Esophagus muscularis mucosa (tissue), 4 donors: ENCODE measurements at regions not wholly inside any gene's neighbourhood (a gene's known extent, or its start where the extent isn't known, plus 50 kb on each side); places are given as distances from the start of the nearest gene placed in this dataset.

ENCODE experiments used
- DNase-seq: peaks from one replicate; pipeline ENCODE4 v3.0.0-alpha.2; 2017; ENCODE audit errors: extremely low spot score
- H3K27ac ChIP-seq, 4 donors: fragments of 200-600 bp; sonication (generic); replicated peaks in 1 of 4; 1 replicate in 3 of 4; 2 replicates in 1 of 4; pipeline ENCODE4 v1.5.1; 2016 to 2019; ENCODE audit warnings: mild to moderate bottlenecking in 1 of 4
- H3K27me3 ChIP-seq, 4 donors: fragments of 200-600 bp; sonication (generic); one replicate each; pipeline versions ENCODE4 v1.5.1 to v1.6.0; 2016 to 2019
- H3K36me3 ChIP-seq, 4 donors: fragments of 200-600 bp; sonication (generic); one replicate each; pipeline ENCODE4 v1.5.1; 2016 to 2019
- H3K4me1 ChIP-seq, 4 donors: fragments of 200-600 bp; sonication (generic); one replicate each; pipeline ENCODE4 v1.5.1; 2016 to 2019
- H3K4me3 ChIP-seq, 4 donors: fragments of 200-600 bp; sonication (generic); 1 replicate in 2 of 4; 2 replicates in 2 of 4; pipeline ENCODE4 v1.5.1; 2016 to 2019; ENCODE audit warnings: mild to moderate bottlenecking in 4 of 4, moderate library complexity in 1 of 4
- H3K9me3 ChIP-seq, 4 donors: fragments of 200-600 bp; sonication (generic); 1 replicate in 3 of 4; 2 replicates in 1 of 4; pipeline ENCODE4 v1.5.1; 2016 to 2019
- CTCF ChIP-seq, 3 experiments: fragments of 200-600 bp in 2 of 3; fragments of 450-650 bp in 1 of 3; sonication (generic) in 2 of 3; IDR thresholded peaks; one replicate each; pipeline ENCODE4 v1.5.1; 2017 to 2019; ENCODE audit warnings: antibody characterized with exemption in 3 of 3, mild to moderate bottlenecking in 2 of 3, moderate library complexity in 1 of 3
- EP300 ChIP-seq: sonication (generic); formaldehyde crosslinking; IDR thresholded peaks from one replicate; pipeline ENCODE4 v1.6.1; 2017; ENCODE audit warnings: antibody characterized with exemption
- POLR2A ChIP-seq: fragments of 450-650 bp; IDR thresholded peaks from one replicate; pipeline ENCODE4 v1.6.1; 2017; ENCODE audit warnings: antibody characterized with exemption, moderate library complexity, mild to moderate bottlenecking, low read depth
- POLR2AphosphoS5 ChIP-seq, 2 donors: sonication (generic); formaldehyde crosslinking; IDR thresholded peaks; one replicate each; pipeline ENCODE4 v1.6.1; 2017; ENCODE audit warnings: antibody characterized with exemption in 2 of 2
- WGBS: methylation state at CpG from one replicate; pipeline ENCODE4 v1.1.5; 2018; 5-methylcytosine and 5-hydroxymethylcytosine counted together
- intact Hi-C: fragments of 100-400 bp; cut with DNase I; formaldehyde crosslinking; loops from one replicate; pipeline ENCODE4 v1.15.1; 2023

DNA sequence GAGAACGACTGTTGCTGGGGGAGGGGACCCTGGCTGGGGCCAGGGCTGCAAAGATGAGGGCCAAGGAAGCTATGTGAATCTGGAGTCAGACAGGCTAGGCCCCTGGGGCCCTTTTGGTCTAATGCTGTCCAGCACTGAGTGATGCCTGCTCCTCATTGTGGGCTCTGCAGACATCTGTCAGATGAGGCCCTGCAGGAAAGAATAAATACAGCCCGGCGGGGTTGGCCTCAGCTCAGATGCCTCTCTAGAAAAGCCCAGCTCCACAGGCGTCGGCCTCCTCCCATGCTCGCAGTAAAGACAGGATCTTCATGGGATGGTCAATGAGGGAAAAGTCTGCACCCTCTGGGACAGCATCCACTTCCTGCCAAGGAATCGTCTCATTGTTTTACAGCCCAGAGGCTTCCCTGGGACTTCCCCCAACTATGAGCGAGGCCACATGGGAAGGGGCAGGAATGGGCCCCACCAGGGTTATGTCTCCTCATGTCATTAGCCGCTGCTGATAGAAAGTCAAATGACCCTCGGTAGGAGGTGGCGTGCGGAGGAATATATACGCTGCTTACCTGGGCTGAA, 125.8 kb upstream of the GLI2 start:
- DNase-seq = no peak
- no peak overlapping the region for H3K4me3 ChIP-seq
- intact Hi-C loops = no loop called here

GRCh38 chr2:120611016-120611415, 124.7 kb upstream of the GLI2 start:
- Histone ChIP-seq H3K27me3 (peaks cover 0 to 34% (median 0%) of the 10 kb centered on the region in 4 donors), H3K4me3 (no peak overlapping the region), H3K4me1 (peaks cover 4 to 12% (median 8%) of the 10 kb centered on the region in 4 donors), H3K36me3 (no peaks in the 10 kb centered on the region), H3K9me3 (no peaks in the 10 kb centered on the region), H3K27ac (no peak overlapping the region)
- TF ChIP-seq CTCF (IDR thresholded peaks at IDR 0.05) (no peak), EP300 (no peak), POLR2AphosphoS5 (IDR thresholded peaks at IDR 0.05) (no peak), POLR2A (no peak)
- intact Hi-C loops = no loop called here
- DNase-seq = no peak
- 87% methylated on average over 6 of the region's 6 CpGs for WGBS

More for the DNA sequence above, 125.8 kb upstream of the GLI2 start:
- Histone ChIP-seq H3K27me3 (peaks cover 0 to 38% (median 0%) of the 10 kb centered on the region in 4 donors), H3K9me3 (no peaks in the 10 kb centered on the region), H3K27ac (no peak overlapping the region), H3K4me1 (peaks cover 4 to 12% (median 8%) of the 10 kb centered on the region in 4 donors), H3K36me3 (no peaks in the 10 kb centered on the region)
- TF ChIP-seq EP300 (no peak), POLR2AphosphoS5 (IDR thresholded peaks at IDR 0.05) (no peak), CTCF (IDR thresholded peaks at IDR 0.05) (no peak)
- WGBS = 80% methylated on average over 8 of the region's 13 CpGs

DNA sequence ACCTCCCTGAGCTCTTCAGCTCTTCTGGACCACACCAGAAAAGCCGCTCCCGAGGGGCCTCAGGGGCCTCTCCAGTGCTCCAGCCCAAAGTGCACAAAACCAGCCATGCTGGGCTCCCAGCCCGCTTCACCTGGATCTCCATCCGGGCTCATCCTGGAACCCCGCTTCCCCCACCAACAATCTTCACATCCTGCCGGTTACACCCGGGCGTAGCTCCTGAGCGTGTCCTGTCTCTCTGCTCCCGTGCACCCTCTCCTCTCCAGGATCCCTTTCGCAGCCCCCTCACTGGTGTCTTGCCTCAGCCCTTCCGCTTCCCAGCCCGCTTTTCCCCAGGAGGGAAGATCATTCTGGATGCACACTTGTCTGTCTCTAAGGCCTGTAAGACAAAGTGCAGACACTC, 123.7 kb upstream of the GLI2 start:
- no peak for DNase-seq
- 85% methylated on average over 13 of the region's 13 CpGs for WGBS
- no peaks in the 10 kb centered on the region for H3K9me3 ChIP-seq
- peaks cover 0 to 25% (median 0%) of the 10 kb centered on the region in 4 donors for H3K27me3 ChIP-seq
- intact Hi-C loops = no loop called here
- peaks cover under 1 to 12% (median 8%) of the 10 kb centered on the region in 4 donors for H3K4me1 ChIP-seq
- H3K4me3 ChIP-seq = no peak overlapping the region
- H3K36me3 ChIP-seq = no peaks in the 10 kb centered on the region
- TF ChIP-seq POLR2A = no peak
- TF ChIP-seq CTCF (IDR thresholded peaks at IDR 0.05) = no peak
- no peak for TF ChIP-seq POLR2AphosphoS5 (IDR thresholded peaks at IDR 0.05)
- TF ChIP-seq EP300 = no peak
- no peak overlapping the region for H3K27ac ChIP-seq

- Histone ChIP-seq H3K4me1 (peaks cover 0 to 12% (median 8%) of the 10 kb centered on the region in 4 donors), H3K4me3 (no peak overlapping the region), H3K27ac (no peak overlapping the region), H3K36me3 (no peaks in the 10 kb centered on the region), H3K27me3 (peaks cover 0 to 22% (median 0%) of the 10 kb centered on the region in 4 donors), H3K9me3 (no peaks in the 10 kb centered on the region)
- intact Hi-C loops = no loop called here
- WGBS = 95% methylated on average over 7 of the region's 7 CpGs
- TF ChIP-seq EP300 (no peak), POLR2A (no peak), POLR2AphosphoS5 (IDR thresholded peaks at IDR 0.05) (no peak), CTCF (IDR thresholded peaks at IDR 0.05) (no peak)
- DNase-seq = no peak
These were observed 123.2 kb upstream of the GLI2 start for GRCh38 chr2:120612471-120612870.

DNA sequence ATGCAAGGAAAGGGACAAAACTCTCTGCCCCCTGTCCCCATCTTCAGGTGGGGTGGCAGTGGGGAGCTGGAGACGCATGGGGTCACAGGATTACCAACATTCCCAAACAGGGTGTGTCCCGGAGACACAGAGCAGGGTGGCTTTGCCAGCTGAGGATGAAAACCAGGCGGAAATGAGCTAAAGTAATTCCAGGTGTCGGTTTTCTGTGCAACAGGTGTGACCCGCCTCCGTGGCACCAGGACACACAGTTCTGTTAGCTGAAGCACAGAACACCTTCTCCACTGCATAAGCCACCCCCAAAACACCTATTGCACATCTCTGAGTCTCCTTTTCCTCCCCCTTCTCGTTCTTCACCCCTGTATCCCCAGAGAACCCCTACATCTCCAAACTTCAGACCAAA, 122.7 kb upstream of the GLI2 start:
- Histone ChIP-seq H3K4me1 (peaks cover 0 to 12% (median 8%) of the 10 kb centered on the region in 4 donors), H3K4me3 (no peak overlapping the region), H3K27ac (no peak overlapping the region), H3K9me3 (no peaks in the 10 kb centered on the region), H3K36me3 (no peaks in the 10 kb centered on the region), H3K27me3 (peaks cover 0 to 22% (median 0%) of the 10 kb centered on the region in 4 donors)
- WGBS = 92% methylated on average over 7 of the region's 7 CpGs
- intact Hi-C loops = no loop called here
- TF ChIP-seq CTCF (IDR thresholded peaks at IDR 0.05) = no peak
- no peak for TF ChIP-seq POLR2AphosphoS5 (IDR thresholded peaks at IDR 0.05)
- TF ChIP-seq EP300 = no peak
- TF ChIP-seq POLR2A = no peak
- no peak for DNase-seq
